ENCODE measurements at regions not wholly inside any gene's neighbourhood (a gene's known extent, or its start where the extent isn't known, plus 50 kb on each side); places are given as distances from the start of the nearest gene placed in this dataset.

- Histone ChIP-seq H3K27me3 (no peaks in the 10 kb centered on the region), H3K4me3 (no peak overlapping the region), H3K27ac (no peak overlapping the region), H3K9me3 (no peaks in the 10 kb centered on the region), H3K4me1 (no peaks in the 10 kb centered on the region), H3K36me3 (replicated peaks in 1 of 2; ENCODE audit: insufficient read depth in 1 of 2, low read depth in 2 of 2) (no peaks in the 10 kb centered on the region)
- DNase-seq (no peak), ATAC-seq (no peak)
- intact Hi-C loops (cut with DNase I), result no loop called here
- 45 to 46% methylated on average over 8 of the region's 8 CpGs for WGBS, 2 donors
- TF ChIP-seq POLR2A (IDR thresholded peaks at IDR 0.05) (no peak), CTCF (IDR thresholded peaks at IDR 0.05) (no peak)
Observed at GRCh38 chr21:39036581-39036980, 146.7 kb downstream of the PSMG1 start.

- no peak for DNase-seq
- ATAC-seq, result no peak
- WGBS, 2 donors, result 51 to 55% methylated on average over 12 of the region's 12 CpGs
- H3K27me3 ChIP-seq, result no peaks in the 10 kb centered on the region
- no peaks in the 10 kb centered on the region for H3K9me3 ChIP-seq
- no peak overlapping the region for H3K27ac ChIP-seq
- H3K4me3 ChIP-seq, result no peak overlapping the region
- no peaks in the 10 kb centered on the region for H3K4me1 ChIP-seq
- no peaks in the 10 kb centered on the region for H3K36me3 ChIP-seq (replicated peaks in 1 of 2; ENCODE audit: insufficient read depth in 1 of 2, low read depth in 2 of 2)
- TF ChIP-seq CTCF (IDR thresholded peaks at IDR 0.05), result no peak
- TF ChIP-seq POLR2A (IDR thresholded peaks at IDR 0.05), result no peak
- intact Hi-C loops (cut with DNase I), result no loop called here
Observed at GRCh38 chr21:39034590-39035536, 148.4 kb downstream of the PSMG1 start.

- no peak for ATAC-seq
- 42 to 47% methylated on average over 21 to 22 of the region's 22 CpGs for WGBS, 2 donors
- Histone ChIP-seq H3K36me3 (replicated peaks in 1 of 2; ENCODE audit: insufficient read depth in 1 of 2, low read depth in 2 of 2) (no peaks in the 10 kb centered on the region), H3K27ac (no peak overlapping the region), H3K27me3 (no peaks in the 10 kb centered on the region), H3K4me1 (no peaks in the 10 kb centered on the region), H3K9me3 (no peaks in the 10 kb centered on the region), H3K4me3 (no peak overlapping the region)
- peak in 3 of 4 donors; percentile 12 to 26 (median 15) for DNase-seq
- intact Hi-C loops (cut with DNase I), result no loop called here
- TF ChIP-seq CTCF (IDR thresholded peaks at IDR 0.05), result no peak
Observed at GRCh38 chr21:39033878-39034589, 149.2 kb downstream of the PSMG1 start.

- WGBS, 2 donors, result 44 to 53% methylated on average over 11 to 14 of the region's 14 CpGs
- TF ChIP-seq POLR2A (IDR thresholded peaks at IDR 0.05), result no peak
- no peak for TF ChIP-seq CTCF (IDR thresholded peaks at IDR 0.05)
- Histone ChIP-seq H3K36me3 (replicated peaks in 1 of 2; ENCODE audit: insufficient read depth in 1 of 2, low read depth in 2 of 2) (no peaks in the 10 kb centered on the region), H3K4me3 (no peak overlapping the region), H3K4me1 (no peaks in the 10 kb centered on the region), H3K9me3 (peaks cover 0 to 5% (median 0%) of the 10 kb centered on the region in 3 donors), H3K27me3 (no peaks in the 10 kb centered on the region), H3K27ac (no peak overlapping the region)
- intact Hi-C loops (cut with DNase I), result no loop called here
- peak; percentile 71 for ATAC-seq
- DNase-seq, result no peak
Observed at GRCh38 chr21:39029900-39030884, 153.1 kb downstream of the PSMG1 start.

Measured in body of pancreas (tissue), 4 donors.